ENCODE measurements at regions not wholly inside any gene's neighbourhood (a gene's known extent, or its start where the extent isn't known, plus 50 kb on each side); places are given as distances from the start of the nearest gene placed in this dataset.

DNA sequence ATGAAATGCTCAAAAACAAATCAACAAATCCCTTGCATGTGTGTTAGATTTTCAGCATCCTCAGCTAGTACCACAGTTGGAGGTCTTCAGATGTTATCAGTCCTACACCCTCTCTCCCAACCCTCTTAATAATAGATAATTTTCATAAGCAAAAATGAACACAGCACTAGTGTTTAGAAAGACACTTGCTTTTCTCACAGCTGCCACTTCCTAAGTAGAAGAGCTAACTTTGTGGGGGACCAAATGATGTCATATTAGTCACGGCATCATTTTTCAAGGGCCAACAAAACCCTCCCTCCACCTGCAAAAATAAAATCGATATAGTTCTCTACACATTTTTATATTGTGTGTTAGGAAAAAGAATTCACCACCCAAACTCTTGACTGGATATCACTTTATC is 163.5 kb upstream of the GYPA start:
- no peak for FAIRE-seq

DNA sequence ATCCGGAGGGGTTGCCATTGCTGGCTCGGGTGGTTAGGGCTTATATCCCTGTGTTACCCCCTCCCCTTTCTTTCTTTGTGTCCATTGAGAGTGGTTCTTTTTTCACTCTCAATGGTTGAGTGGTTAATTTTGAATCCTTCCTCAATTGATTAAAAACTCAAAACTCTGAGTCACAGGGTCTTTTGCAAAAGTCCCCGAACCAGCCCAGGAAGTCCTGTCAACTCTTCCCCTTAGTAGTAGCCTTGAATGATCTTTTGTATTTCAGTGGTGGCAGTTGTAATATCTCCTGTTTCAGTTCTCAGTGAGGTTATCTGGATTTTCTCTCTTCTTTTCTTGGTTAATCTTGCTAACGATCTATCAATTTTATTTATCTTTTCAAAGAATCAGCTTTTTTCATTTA is 170.0 kb upstream of the GYPA start:
- FAIRE-seq = no peak

DNA sequence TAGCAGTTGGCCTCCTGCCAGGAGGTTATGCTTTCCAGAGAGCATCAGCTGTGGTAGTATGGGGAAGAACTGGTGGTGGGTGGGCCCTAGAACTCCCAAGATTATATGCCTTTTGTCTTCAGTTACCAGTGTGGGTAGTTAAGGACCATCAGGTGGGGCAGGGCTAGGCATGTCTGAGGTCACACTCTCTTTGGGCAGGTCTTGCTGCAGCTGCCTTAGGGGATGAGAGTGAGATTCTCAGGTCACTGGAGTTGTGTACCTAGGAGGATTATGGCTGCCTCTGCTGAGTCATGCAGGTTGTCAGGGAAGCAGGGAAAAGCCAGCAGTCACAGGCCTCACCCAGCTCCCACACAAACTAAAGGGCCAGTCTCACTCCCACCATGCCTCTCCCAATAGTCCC is 172.9 kb upstream of the GYPA start:
- FAIRE-seq = no peak

DNA sequence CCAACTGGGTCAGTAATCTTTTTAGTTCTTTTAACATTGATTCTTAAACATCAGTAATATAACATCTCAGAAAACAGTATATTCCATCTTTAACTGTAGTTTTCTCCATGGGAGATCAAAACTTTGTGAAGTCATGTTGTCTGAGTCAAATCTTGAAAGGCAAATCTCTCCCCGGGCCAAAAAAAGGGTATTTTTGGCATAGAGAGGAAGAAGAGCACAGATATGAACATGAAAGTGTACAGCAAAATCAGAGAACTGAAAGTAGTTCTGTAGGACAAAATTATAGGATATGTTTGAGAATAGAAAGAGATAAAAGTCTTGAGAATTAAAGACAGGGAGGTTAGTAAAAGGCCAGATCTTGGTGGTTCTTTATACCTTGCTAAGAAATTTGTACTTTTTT is 176.4 kb upstream of the GYPA start:
- FAIRE-seq = no peak

DNA sequence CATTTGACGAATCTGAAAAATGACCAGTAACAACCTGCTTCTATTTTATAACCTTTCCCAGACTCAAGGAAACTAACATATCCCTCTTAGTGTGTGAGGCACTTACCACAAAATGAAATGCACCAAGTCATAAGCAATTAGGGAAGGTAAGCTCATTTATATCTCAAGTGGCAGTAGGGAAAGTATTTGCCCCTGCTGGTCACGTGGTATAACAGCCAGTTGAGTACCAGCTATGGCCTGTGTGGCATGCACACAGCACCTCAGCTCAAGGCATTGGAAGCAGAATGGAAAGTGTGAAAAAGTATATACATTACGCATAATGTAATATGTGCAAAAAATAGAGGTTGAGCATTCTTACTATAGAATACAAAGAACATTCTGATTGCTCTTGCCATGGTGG is 178.3 kb upstream of the GYPA start:
- no peak for FAIRE-seq

DNA sequence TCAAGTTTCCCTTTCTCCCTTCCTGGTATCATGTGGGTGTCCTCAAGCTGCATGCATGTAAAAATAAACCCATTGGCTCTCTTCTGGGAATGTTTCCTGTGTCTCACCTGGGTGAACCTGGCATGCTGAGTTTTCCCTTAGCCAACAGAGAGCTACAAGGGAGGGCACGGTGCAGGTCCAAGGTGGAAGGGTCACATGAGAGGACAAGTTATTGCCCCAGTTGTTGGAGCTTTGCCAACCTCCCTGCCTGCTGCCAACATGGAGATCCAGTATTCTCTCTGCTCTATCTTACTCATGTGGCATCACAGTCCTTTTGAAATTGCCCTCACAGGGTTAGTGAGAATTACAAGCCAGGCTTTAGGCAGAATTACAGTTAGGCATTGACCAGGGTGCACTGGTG is 196.1 kb upstream of the GYPA start:
- no peak for FAIRE-seq

DNA sequence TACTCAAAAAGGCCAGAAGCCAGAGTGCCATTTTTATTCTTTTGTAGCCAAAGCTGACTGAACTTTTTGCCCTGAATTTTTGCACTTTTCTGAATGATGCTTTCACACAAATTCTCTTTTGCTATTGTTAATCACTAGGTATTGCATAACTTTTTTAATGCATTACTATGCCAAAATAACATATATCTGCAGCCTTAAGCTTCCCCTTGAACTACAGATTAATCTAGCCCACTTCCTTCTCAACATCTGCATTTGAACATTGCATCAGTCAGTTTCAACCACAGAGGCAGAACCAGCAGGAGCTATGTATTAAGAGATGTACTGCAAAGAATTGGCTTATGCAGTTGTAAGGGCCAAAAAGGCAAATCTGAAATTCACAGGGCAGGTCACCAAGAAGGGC is 197.6 kb upstream of the GYPA start:
- FAIRE-seq = no peak

DNA sequence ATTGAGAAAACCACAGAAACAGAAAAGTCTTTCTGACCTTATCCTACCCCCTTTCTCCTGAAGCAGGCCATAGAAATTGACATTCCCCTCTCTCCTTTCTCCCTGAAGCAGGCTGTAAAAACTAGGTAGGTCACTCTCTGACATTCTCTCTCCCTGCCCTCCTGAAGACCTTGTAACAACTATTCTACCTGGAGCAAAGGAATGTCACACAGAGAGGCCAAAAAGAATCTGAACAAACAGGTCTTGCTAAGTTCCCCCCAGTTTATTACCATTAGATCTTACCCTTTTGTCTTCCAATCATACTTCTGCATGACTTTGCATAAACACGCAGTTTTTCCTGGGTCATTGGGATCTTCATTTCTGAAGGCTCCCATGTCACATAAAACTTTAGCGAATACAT is 198.3 kb upstream of the GYPA start:
- FAIRE-seq = no peak

DNA sequence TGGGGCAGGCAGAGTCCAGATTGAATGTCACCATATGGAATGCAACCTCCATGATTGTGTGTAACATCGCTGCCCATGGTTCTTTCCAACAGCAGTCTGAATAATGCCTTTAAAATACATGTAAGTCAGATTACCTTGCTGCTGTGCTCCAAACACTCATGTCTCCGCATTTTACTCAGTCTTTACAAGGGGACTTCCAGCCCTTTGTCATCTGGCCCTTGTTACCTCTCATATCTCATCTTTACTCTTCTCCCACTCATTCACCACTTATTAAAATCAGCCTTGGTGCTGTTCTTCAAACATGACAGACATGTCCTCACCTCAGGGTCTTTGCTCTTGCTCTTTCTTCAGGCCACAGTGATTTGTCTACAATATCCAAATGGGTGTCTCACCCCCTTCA is 200.4 kb upstream of the GYPA start:
- no peak for FAIRE-seq

DNA sequence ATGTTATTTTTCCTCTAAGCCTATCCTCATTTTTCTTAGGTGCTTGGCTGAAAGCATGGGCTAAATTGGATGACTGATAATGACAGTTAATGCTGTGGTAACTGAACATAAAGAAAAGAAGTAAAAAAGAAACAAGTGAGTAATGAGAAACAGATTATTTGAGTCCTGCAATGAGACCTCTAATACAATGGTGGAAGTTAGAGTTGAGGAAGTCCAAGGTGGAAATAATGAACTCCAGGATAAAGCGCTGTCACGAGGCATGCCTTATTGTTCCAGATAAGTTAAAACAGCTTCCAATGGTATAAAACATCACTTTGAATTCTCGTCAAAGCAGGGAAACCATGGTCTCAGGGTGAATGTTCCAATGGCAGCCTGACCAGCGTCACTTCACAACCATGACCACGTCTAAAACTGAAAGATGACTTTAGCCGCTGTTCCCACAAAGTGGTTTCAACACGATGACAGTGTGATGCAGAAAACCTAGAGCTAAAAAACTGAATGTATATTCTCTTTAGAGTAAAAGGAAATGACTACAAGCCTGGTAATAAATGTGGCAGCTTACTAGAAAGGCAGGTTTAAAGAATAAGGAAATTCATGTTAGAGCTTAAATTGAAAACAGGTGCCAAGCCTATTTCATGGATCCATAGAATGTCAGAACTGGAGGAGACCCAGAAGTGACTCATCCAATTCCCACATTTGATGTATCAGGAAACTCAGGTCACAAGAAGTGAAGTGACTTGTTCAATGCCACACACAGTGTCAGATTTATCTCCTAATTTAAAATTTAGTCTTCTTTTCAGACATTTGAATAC is 202.6 kb upstream of the GYPA start:
- no peak for FAIRE-seq

DNA sequence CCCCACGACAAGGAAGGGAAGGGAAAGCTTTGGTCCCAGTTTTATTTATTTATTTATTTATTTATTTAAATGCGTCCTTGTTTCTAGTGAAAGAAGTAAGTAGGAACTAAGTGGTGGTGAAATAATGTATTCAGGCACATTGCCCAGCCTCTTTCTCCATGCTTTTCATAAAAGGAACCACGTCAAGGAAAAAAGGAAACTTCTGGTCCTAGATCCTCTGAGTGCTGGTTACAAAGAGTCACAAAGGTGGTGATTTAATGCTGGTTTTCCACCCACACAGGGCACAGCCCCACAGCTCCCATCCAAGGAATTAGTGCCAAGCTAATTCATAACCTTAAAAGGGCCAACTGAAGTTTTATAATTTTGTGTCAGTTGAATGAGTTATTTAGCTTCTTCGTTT is 206.6 kb upstream of the GYPA start:
- FAIRE-seq = no peak

DNA sequence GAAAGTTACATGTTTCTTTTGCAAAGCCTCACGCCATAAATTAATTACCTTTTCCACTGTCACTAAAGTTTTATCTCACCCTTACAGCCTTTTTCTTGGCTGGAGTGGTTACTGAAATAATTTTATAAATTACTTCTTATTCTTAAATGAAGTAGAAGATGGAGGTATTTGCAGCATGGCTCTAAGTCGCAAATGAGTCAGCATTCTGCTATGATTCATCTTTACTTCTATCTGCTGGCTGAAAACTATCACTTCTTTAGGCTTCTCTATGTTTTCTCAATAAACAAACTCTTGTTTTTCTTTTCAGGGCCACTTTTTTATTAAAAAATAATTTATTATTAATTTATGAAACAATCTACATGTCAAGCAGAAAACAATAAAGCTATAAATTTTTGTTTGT is 210.2 kb upstream of the GYPA start:
- no peak for FAIRE-seq

DNA sequence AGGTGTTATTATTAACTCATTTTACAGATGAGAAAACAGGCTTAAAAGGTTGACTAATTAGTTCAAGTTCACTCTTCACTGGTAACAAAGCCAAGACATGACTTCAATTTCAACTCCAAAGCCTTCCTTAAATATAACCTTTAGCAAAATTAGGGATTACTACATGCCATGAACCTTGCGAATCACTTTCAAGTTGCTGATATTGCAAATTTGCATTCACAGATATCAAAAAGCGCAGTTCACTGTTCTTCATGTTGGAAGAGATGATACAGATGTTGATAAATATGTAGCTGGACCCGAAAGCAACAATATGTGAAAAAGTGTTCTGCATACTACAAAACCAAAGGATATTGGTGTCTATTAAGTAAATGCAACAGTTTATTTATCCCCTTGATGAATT is 210.8 kb upstream of the GYPA start:
- no peak for FAIRE-seq

DNA sequence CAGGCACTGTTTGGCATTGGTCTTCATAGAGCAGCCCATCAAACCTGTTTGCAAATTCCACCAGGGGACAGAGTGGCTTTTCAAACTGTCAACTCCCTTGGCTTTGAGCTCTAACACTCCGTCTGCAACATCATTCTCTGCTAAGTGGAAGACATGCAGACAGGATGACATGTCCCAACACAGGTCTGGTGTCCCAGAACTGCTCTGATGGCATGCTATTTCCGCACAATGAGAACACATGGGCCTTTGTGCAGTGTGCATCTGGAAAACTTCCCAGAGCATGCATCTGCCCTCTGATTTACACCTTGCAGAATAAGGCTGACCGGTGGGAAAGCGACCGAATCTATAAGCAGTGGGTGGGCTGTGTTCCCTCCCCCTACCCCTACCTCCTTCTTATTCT is 212.8 kb upstream of the GYPA start:
- no peak for FAIRE-seq

DNA sequence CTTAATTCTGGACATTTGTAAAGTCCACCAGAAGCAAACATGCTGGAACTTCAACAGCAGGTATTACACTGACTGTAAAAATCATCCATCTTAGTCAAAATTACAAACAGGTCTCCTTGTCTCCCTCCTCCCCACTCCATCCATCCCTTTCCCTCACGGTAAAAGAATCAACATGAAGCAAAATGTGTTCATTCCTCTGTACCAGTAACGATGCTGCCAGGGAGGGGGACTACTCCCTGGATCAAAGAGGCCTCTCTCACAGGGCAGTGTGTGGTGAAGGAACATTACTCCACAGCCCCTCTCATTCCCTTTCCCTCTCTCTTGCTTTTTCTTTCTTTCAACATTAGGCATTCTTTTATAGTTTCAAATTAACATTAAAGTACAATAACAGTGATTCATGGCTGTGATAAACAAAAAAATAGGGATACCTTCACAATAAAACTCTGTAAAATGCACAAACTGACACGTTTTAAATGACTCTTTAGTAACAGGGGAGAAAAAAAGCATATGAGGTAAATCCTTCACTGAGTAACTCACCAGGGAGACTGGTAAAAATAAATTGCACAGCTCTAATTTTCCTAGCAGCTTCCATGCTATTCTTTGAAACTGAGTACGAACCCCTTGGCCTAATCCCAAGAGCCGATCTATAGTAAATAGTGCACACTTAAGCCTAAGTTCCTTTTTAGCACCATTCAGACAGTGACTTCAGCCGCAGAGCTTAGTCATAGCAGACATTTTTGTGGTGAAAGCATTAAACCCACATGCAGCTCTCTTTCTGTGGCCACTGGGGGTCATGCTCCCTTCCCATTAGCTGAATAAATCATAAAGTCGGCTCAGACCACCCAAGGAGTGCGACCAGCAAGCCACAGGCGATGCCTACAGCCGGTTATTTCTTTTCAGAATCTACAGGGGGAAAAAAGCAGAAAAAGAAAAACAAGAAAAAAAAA is 215.6 kb upstream of the GYPA start:
- FAIRE-seq = no peak

DNA sequence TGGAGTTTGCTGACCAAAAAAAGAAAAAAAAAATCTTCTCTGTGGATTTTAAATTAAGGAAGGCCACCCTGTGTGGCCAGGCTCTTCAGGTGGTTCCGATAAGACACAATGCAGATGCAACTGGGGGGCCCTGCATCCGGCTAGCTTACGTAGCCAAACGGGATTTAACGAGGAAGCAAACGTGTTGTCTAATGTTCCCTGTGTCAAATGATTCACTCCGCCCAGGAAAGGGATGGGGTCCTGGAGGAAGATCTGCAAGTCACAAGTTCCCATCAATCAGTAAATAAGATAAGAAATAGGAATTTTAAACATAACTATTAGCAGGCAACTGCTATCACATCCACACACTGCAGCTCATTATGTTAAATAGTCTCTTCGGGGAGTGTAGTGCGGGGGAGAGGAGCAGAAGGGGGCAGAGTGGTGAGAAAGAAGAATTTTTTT is 216.4 kb upstream of the GYPA start:
- no peak for FAIRE-seq

DNA sequence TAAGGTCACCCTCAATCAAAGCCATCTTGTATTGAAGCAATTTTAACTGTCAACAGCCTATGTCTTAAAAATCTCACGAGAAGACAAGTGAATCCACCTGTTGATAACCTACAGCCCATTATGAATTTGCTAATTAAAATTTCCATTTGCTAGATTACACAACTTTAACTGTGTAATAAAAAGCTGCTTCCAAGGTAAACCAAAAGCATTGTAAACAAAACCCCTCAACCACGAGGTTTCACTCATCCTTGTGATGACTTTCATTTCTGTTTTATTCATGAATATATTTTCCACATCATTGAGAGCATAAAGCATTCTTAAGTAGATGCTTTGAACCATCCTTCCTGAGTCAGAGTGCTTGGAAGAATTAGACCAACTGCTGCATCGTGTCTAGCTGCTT is 217.5 kb upstream of the GYPA start:
- no peak for FAIRE-seq

DNA sequence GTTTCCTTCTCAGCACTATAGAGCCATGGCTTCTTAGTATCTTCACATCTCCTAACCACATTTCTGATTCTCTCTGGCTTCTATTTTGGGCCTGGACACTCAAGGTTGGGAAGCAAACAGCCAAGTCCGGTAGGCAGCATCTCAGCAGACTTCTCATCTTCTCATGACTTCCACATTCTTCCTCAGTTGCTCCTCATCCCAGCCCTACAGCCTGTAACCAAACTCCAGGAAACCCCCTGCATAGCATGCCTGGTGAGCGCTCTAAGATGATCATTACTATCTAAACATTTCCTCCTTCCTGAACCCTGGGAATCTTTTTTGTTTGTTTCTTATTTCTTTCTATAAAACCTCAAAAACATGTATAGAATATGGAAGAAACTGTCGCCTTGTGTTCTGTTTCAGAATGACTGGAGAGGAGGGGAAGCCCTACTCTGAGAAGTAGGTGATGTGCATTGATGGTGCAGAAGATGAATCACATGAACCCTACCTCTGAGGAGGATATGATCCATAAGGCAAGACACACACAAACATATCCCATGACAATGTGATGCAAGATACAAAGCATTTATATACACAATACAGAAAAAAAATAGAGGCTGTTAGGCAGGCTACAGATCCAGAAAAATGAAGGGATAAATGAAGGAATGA is 219.8 kb upstream of the GYPA start:
- FAIRE-seq = no peak

DNA sequence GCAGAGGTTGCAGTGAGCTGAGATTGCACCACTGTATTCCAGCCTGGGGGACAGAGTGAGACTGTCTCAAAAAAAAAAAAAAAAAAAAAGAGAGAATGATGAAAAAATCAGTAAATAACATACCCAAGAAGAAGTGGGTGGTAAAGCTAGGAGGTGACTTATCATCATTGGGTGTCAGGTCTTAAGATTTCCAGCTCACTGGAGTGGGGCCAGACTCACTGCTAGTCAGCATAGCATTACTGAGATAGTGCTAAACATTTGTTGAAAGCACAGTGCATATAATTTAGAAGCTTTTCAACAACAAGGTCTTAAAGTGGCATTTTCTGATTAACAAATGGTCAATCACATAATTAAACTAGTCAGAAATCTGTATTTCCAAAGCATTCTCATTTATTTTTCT is 221.8 kb upstream of the GYPA start:
- FAIRE-seq = no peak

DNA sequence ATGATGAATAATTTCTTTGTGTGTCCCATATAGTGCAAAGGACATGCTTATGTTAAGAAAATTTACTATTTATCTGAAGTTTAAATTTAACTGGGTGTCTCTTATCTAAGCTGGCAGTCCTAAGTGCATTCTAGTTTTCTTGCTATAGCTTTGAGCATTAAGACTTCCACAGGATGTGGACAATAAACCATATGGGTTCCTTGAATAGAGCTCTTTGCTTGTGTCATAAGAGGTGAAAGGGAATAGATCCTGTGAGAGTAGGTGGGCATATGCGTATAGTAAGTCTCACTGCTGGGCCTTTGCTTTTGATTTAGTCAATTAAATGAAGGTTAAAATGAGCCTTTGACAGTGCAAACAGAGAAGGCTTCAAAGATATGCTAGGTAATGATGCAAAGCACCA is 223.4 kb upstream of the GYPA start:
- no peak for FAIRE-seq

DNA sequence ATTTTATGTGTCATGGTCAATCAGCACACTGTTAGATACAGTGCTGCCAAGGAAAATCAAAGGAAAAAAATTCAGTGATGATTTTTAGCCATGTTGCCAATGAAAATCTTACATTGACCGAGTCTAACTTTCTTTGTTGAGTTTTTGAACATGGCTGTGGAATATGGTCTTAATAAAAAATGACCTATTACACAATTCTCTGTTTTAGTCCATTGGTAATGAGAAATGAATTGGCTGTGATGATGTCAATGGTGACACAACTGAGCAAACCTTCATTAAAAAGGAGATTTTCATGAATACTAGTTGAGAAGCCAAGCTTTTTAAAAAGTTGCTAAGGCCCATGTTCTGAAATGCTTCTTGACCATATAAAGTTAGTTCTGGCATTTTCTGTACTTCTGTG is 225.9 kb upstream of the GYPA start:
- FAIRE-seq = no peak

DNA sequence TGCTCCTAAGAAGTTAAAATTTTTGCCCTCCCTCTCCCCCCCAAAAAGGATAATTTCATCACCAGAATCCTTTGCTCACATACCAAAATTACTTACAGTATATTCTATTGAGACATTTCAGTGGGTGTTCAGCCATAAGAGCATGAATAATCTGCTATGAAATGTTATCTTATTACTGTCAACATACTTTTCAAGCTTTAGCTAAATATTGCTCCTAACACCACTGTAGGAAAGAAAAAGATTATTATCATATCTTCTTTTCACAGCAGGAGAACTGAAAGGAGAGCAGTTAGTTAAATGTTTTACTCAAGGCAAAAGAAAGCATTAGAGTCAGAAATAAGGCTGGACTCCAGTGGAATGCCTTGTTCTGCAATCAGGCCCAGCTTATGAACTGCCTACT is 231.0 kb upstream of the GYPA start:
- FAIRE-seq = no peak

DNA sequence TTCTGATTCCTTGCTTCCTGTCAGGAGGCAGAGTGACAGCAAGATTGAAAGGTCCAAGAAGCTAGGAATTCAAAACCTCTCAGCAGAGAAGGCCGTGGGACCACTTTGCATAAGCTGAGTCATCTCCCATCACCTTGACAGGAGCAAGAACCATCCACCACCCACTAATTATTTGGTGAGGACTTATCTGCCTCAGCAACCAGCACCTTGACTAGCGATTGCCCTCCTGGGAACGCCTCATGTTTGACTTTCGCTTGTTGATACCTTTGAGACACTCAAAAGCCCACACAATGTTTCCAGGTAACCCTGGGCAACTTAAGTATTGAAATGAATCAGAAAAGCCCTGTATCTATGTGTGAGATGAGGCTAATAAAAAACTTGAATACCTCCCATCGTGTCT is 233.5 kb upstream of the GYPA start:
- FAIRE-seq = no peak

DNA sequence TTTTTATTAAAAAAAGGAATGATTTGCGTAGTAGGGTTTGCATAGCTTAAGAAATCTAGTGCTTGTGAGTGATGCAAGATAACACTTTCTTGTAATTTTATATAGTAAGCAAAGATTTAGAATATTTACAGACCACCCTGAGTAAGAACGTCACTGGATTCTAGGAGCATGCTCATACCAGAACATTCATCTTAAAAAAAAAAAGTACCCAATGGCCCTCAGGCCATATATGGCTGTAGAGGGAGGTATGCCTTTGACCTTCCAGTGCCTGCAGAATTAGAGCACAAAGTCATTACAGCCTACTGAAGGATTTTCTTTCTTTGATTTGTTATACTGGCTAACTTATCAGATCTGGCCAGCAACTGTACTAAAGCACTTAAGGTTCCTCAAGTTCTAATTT is 236.3 kb upstream of the GYPA start:
- no peak for FAIRE-seq

Data from G401.6 (cell line).